ENCODE measurements at regions not wholly inside any gene's neighbourhood (a gene's known extent, or its start where the extent isn't known, plus 50 kb on each side); places are given as distances from the start of the nearest gene placed in this dataset.

DNA sequence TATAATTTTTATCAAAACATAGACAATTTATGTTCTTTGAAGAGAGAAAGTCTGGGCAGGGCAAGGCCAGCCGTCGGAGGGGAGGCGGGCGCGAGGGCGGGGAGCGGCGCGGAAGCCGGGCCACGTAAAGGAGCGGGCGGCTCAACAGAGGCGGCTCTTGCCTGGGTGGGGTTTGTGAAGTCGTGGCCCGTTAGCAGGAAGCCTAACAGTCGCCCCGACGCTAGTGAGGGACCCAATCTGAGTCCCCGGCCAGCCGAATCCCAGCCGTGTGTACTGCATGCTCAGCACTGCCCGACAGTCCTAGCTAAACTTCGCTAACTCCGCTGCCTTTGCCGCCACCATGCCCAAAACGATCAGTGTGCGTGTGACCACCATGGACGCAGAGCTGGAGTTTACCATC is 1129.2 kb downstream of the CDH9 start:
- no peak overlapping the region for H3K27ac Mint-ChIP-seq
- TF ChIP-seq, protein P1, sequence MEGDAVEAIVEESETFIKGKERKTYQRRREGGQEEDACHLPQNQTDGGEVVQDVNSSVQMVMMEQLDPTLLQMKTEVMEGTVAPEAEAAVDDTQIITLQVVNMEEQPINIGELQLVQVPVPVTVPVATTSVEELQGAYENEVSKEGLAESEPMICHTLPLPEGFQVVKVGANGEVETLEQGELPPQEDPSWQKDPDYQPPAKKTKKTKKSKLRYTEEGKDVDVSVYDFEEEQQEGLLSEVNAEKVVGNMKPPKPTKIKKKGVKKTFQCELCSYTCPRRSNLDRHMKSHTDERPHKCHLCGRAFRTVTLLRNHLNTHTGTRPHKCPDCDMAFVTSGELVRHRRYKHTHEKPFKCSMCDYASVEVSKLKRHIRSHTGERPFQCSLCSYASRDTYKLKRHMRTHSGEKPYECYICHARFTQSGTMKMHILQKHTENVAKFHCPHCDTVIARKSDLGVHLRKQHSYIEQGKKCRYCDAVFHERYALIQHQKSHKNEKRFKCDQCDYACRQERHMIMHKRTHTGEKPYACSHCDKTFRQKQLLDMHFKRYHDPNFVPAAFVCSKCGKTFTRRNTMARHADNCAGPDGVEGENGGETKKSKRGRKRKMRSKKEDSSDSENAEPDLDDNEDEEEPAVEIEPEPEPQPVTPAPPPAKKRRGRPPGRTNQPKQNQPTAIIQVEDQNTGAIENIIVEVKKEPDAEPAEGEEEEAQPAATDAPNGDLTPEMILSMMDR (conservative IDR thresholded peaks at IDR 0.05) = no peak

DNA sequence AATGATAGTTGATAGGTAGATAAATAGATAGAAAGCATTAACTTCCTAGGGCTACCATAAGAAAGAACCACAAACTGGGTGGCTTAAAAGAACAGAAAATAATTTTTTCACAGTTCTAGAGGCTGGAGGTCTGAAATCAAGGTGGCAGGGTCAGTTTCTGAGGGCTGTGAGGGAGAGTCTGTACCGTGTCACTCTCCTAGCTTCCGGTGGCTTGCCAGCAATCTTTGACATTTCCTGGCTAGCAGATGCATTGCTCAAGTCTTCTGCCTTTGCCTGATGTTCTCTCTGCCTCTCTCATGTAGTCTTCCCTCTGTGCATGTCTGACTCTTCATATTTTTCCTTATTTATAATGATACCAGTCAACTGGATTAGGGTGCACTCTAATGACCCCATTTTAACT is 1132.7 kb downstream of the CDH9 start:
- no peaks in the 10 kb centered on the region for H3K36me3 ChIP-seq (ENCODE audit: control insufficient read depth, insufficient read depth, low read length)
- H3K9ac ChIP-seq (ENCODE audit: extremely low read depth, low read length, poor library complexity, severe bottlenecking) = no peak overlapping the region
- no peak for DNase-seq
- no peaks in the 10 kb centered on the region for H3K36me3 Mint-ChIP-seq (ENCODE audit: low read depth)
- no peaks in the 10 kb centered on the region for H3K27me3 ChIP-seq (ENCODE audit: control insufficient read depth, insufficient read depth, low read length, poor library complexity, severe bottlenecking)
- no peak overlapping the region for H3K4me3 Mint-ChIP-seq
- H3K4me1 Mint-ChIP-seq = no peaks in the 10 kb centered on the region
- H3K4me1 ChIP-seq (ENCODE audit: control insufficient read depth, insufficient read depth, low read length) = no peaks in the 10 kb centered on the region
- no peaks in the 10 kb centered on the region for H3K27me3 Mint-ChIP-seq (ENCODE audit: insufficient read depth)
- H3K27ac Mint-ChIP-seq = no peak overlapping the region
- WGBS, 2 experiments (ENCODE audit: insufficient coverage in 1 of 2, insufficient read length in 1 of 2) = 86 to 95% methylated on average over 1 to 2 of the region's 2 CpGs
- H3K9me3 Mint-ChIP-seq = no peaks in the 10 kb centered on the region
- no peak overlapping the region for H3K4me3 ChIP-seq (ENCODE audit: low read length)
- no peaks in the 10 kb centered on the region for H3K9me3 ChIP-seq (ENCODE audit: control insufficient read depth, low read length)
- H3K27ac ChIP-seq (ENCODE audit: low read depth, low read length) = no peak overlapping the region
- TF ChIP-seq, protein P1 (conservative IDR thresholded peaks at IDR 0.05) = no peak

More for the DNA sequence above, 1129.2 kb downstream of the CDH9 start:
- DNase-seq = no peak
- Histone ChIP-seq H3K9ac (ENCODE audit: extremely low read depth, low read length, poor library complexity, severe bottlenecking) (no peak overlapping the region), H3K9me3 (ENCODE audit: control insufficient read depth, low read length) (no peaks in the 10 kb centered on the region), H3K27me3 (ENCODE audit: control insufficient read depth, insufficient read depth, low read length, poor library complexity, severe bottlenecking) (no peaks in the 10 kb centered on the region), H3K27ac (ENCODE audit: low read depth, low read length) (no peak overlapping the region), H3K4me3 (ENCODE audit: low read length) (no peak overlapping the region), H3K4me1 (ENCODE audit: control insufficient read depth, insufficient read depth, low read length) (no peaks in the 10 kb centered on the region), H3K36me3 (ENCODE audit: control insufficient read depth, insufficient read depth, low read length) (no peaks in the 10 kb centered on the region)
- Mint-ChIP-seq H3K4me1 (no peaks in the 10 kb centered on the region), H3K4me3 (no peak overlapping the region), H3K36me3 (ENCODE audit: low read depth) (no peaks in the 10 kb centered on the region), H3K9me3 (no peaks in the 10 kb centered on the region), H3K27me3 (ENCODE audit: insufficient read depth) (no peaks in the 10 kb centered on the region)
- WGBS, 2 experiments (ENCODE audit: insufficient coverage in 1 of 2, insufficient read length in 1 of 2) = 96 to 98% methylated on average over 25 to 29 of the region's 29 CpGs

DNA sequence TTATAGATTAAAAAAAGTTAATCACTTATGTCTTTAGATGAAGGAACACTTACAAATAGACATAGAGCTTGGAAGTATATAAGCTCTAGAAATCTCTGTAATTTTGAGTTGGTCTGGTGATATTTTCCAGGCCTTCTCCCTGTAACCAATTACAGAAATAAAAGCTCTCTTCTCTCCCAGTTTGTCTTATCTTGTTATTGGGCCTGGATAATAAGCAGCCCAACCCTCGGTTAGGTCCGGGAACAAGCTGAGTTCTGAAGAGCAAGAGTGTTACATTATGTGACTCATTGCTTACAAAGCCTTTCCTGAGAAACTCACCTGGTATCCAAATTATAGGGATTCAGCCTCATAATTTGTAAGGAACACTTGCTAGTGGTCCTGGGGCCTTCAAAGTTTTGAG is 1146.2 kb downstream of the CDH9 start:
- Histone ChIP-seq H3K4me3 (ENCODE audit: low read length) (no peak overlapping the region), H3K27ac (ENCODE audit: low read depth, low read length) (no peak overlapping the region), H3K27me3 (ENCODE audit: control insufficient read depth, insufficient read depth, low read length, poor library complexity, severe bottlenecking) (no peaks in the 10 kb centered on the region), H3K36me3 (ENCODE audit: control insufficient read depth, insufficient read depth, low read length) (no peaks in the 10 kb centered on the region), H3K4me1 (ENCODE audit: control insufficient read depth, insufficient read depth, low read length) (peaks cover 6% of the 10 kb centered on the region), H3K9me3 (ENCODE audit: control insufficient read depth, low read length) (peaks cover 26% of the 10 kb centered on the region), H3K9ac (ENCODE audit: extremely low read depth, low read length, poor library complexity, severe bottlenecking) (no peak overlapping the region)
- 83 to 86% methylated on average over 1 to 2 of the region's 2 CpGs for WGBS, 2 experiments (ENCODE audit: insufficient coverage in 1 of 2, insufficient read length in 1 of 2)
- no peak overlapping the region for H3K4me3 Mint-ChIP-seq
- TF ChIP-seq, protein P1 (conservative IDR thresholded peaks at IDR 0.05) = no peak
- H3K27ac Mint-ChIP-seq = peak overlapping the region; percentile 70
- DNase-seq = no peak
- H3K27me3 Mint-ChIP-seq (ENCODE audit: insufficient read depth) = no peaks in the 10 kb centered on the region
- peaks cover 9% of the 10 kb centered on the region for H3K4me1 Mint-ChIP-seq
- H3K9me3 Mint-ChIP-seq = peaks cover 23% of the 10 kb centered on the region
- no peaks in the 10 kb centered on the region for H3K36me3 Mint-ChIP-seq (ENCODE audit: low read depth)

Measured in endodermal cell (in vitro differentiated cells).